ENCODE measurements at regions not wholly inside any gene's neighbourhood (a gene's known extent, or its start where the extent isn't known, plus 50 kb on each side); places are given as distances from the start of the nearest gene placed in this dataset.

- Histone ChIP-seq H3K4me3 (ENCODE audit: low read depth, low read length) (no peak overlapping the region), H3K27me3 (ENCODE audit: control insufficient read depth, insufficient read depth, low read length) (peaks cover 4% of the 10 kb centered on the region), H3K36me3 (ENCODE audit: control insufficient read depth, insufficient read depth, low read length) (no peaks in the 10 kb centered on the region)
- DNase-seq (ENCODE audit: low read depth) = no peak
- TF ChIP-seq CTCF (IDR thresholded peaks at IDR 0.05; ENCODE audit: insufficient read depth, low read length, poor library complexity, severe bottlenecking) = peak; percentile 74
Measured at GRCh38 chr10:78657163-78657861, 411.5 kb upstream of the ZMIZ1 start.

GRCh38 chr10:78657862-78658165, 411.0 kb upstream of the ZMIZ1 start:
- peaks cover 4% of the 10 kb centered on the region for H3K27me3 ChIP-seq (ENCODE audit: control insufficient read depth, insufficient read depth, low read length)
- H3K4me3 ChIP-seq (ENCODE audit: low read depth, low read length) = no peak overlapping the region
- no peak for TF ChIP-seq CTCF (IDR thresholded peaks at IDR 0.05; ENCODE audit: insufficient read depth, low read length, poor library complexity, severe bottlenecking)
- H3K36me3 ChIP-seq (ENCODE audit: control insufficient read depth, insufficient read depth, low read length) = no peaks in the 10 kb centered on the region
- no peak for DNase-seq (ENCODE audit: low read depth)

- Histone ChIP-seq H3K27me3 (ENCODE audit: control insufficient read depth, insufficient read depth, low read length) (peaks cover 4% of the 10 kb centered on the region), H3K36me3 (ENCODE audit: control insufficient read depth, insufficient read depth, low read length) (no peaks in the 10 kb centered on the region), H3K4me3 (ENCODE audit: low read depth, low read length) (no peak overlapping the region)
- DNase-seq (ENCODE audit: low read depth) = no peak
- TF ChIP-seq CTCF (IDR thresholded peaks at IDR 0.05; ENCODE audit: insufficient read depth, low read length, poor library complexity, severe bottlenecking) = no peak
Measured at GRCh38 chr10:78658645-78659597, 409.8 kb upstream of the ZMIZ1 start.

GRCh38 chr10:78659598-78659967, 409.2 kb upstream of the ZMIZ1 start:
- Histone ChIP-seq H3K27me3 (ENCODE audit: control insufficient read depth, insufficient read depth, low read length) (peaks cover 4% of the 10 kb centered on the region), H3K4me3 (ENCODE audit: low read depth, low read length) (no peak overlapping the region), H3K36me3 (ENCODE audit: control insufficient read depth, insufficient read depth, low read length) (no peaks in the 10 kb centered on the region)
- no peak for TF ChIP-seq CTCF (IDR thresholded peaks at IDR 0.05; ENCODE audit: insufficient read depth, low read length, poor library complexity, severe bottlenecking)
- DNase-seq (ENCODE audit: low read depth) = no peak

GRCh38 chr10:78660446-78661106, 408.2 kb upstream of the ZMIZ1 start:
- Histone ChIP-seq H3K27me3 (ENCODE audit: control insufficient read depth, insufficient read depth, low read length) (peaks cover 2% of the 10 kb centered on the region), H3K4me3 (ENCODE audit: low read depth, low read length) (no peak overlapping the region), H3K36me3 (ENCODE audit: control insufficient read depth, insufficient read depth, low read length) (no peaks in the 10 kb centered on the region)
- TF ChIP-seq CTCF (IDR thresholded peaks at IDR 0.05; ENCODE audit: insufficient read depth, low read length, poor library complexity, severe bottlenecking) = no peak
- DNase-seq (ENCODE audit: low read depth) = no peak
